ENCODE measurements at regions not wholly inside any gene's neighbourhood (a gene's known extent, or its start where the extent isn't known, plus 50 kb on each side); places are given as distances from the start of the nearest gene placed in this dataset.

DNA sequence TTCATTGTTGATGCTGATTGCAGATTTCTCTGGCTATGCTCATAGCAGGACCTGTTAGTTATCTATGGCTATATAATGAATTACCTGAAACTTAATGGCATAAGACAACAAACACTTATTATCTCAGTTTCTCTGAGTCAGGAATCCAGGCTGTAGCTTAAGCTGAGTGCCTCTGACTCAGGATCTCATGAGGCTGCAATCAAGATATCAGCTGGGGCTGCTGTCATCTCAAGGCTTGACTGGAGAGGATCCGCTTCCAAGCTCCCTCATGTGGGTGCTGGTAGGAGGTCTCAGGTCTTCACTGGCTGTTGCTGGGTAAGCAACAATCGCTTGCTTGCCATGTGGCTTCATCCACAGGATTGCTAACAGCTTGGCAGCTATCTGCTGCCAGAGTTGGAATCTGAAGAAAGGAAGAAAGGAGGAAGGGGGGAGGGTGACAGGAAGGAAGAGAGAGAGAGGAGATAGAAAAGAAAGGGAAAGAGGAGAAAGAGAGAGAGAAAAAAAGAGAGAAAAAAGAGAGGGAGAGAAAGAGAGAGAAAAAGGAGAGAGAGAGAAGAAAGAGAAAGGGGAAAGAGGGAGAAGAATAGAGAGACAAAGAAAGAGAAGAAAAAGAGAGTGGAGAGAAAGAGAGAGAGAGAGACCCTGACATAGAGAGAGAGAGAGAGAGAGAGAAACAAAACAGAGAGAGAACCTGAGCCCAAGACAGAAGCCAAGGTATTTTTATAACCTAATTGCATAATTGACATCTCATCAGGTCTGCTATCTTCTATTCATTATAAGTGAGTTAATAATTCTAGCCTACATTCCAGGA lies 579.0 kb upstream of the BTBD3 start:
- in situ Hi-C loops (cut with HindIII; ENCODE audit: low pct_ligation_motif_present, low pct_unique_long_range_greater_than_20kb, low sequenced_read_pairs), result no loop called here
- DNase-seq, result peak; percentile 5

DNA sequence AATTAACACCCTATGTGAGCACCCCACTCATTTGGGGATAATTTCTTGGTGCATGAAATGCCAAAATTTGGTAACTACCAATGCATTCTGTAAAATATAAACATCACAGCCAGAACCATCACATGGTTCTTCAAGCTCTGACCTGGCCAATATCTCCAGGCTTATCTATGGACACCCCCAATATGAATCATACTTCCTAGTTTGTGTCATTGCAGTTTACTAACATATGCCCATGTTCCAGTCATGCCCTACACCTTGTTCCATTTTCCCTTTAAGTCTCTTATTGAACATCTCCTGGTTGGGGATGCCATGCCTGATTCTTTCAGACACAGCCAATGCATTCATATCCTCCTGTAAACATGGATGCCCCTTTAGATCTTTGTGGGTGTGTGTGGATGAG lies 572.8 kb upstream of the BTBD3 start:
- in situ Hi-C loops (cut with HindIII; ENCODE audit: low pct_ligation_motif_present, low pct_unique_long_range_greater_than_20kb, low sequenced_read_pairs), result no loop called here
- DNase-seq, result no peak

GRCh38 chr20:11347738-11348137 lies 570.0 kb upstream of the BTBD3 start:
- DNase-seq, result no peak
- in situ Hi-C loops (cut with HindIII; ENCODE audit: low pct_ligation_motif_present, low pct_unique_long_range_greater_than_20kb, low sequenced_read_pairs), result no loop called here

DNA sequence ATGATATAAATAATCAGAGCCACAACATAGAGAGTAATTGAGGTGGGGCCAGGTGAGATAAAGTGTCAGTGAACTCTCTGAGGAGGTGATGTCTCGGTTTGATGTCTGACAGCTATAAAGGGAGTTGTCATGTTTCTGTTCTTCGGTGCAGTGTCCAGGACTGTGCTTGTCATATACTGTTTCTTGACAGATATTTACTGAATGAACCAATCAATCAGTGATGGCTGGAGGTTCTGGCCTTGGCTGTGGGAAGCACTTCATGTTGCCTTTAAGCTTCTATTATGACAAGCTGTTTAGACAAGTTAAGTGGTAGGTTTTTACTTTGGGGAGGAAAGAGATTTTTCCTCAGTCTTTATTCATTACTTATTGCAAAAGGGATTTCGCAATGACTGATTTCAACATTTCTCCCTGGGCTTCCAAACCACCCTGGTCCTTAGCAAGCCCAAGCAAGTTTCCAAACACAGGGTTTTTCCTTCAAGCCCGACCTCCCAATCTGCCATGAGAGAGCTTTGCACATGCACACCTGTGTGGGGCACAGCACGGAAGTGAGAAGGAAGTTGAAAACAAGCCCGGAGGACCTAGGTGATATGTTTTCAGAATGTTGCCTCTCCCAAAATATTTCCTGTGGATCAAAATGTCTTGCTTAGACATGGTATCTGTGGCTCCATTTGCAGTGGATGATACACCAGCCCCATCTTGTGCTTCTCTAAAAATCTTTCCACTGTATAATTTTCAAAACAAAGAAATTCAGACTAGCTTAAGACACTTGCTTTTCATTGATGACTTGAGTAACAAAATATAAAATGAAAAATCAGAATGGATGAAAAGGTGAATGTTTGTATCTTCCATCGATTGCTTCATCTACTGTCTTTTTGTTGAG lies 567.3 kb upstream of the BTBD3 start:
- DNase-seq, result no peak
- in situ Hi-C loops (cut with HindIII; ENCODE audit: low pct_ligation_motif_present, low pct_unique_long_range_greater_than_20kb, low sequenced_read_pairs), result no loop called here

GRCh38 chr20:11352041-11352440 lies 565.7 kb upstream of the BTBD3 start:
- no peak for DNase-seq
- in situ Hi-C loops (cut with HindIII; ENCODE audit: low pct_ligation_motif_present, low pct_unique_long_range_greater_than_20kb, low sequenced_read_pairs), result no loop called here

- DNase-seq, result no peak
- in situ Hi-C loops (cut with HindIII; ENCODE audit: low pct_ligation_motif_present, low pct_unique_long_range_greater_than_20kb, low sequenced_read_pairs), result no loop called here
These were observed 562.8 kb upstream of the BTBD3 start for GRCh38 chr20:11354846-11355245.

DNA sequence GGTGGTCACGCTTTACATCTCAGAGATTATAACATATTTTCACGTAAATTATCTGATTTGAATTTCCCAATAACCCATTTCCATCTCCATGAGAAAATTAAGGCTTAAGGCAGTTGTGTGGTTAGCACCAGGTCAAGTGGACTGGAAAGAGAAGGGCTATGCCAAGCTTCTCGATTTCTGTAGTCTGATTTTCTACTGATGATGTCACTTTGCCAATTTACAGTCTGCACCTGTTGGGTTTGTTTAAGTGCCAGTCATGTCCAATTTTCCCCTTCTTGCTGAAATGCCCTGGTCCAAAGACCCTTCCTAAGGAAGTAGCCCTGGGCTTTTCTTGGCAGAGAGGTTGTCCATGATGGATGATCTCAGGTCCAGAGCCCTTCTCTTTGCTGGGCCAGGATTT lies 562.3 kb upstream of the BTBD3 start:
- in situ Hi-C loops (cut with HindIII; ENCODE audit: low pct_ligation_motif_present, low pct_unique_long_range_greater_than_20kb, low sequenced_read_pairs), result no loop called here

DNA sequence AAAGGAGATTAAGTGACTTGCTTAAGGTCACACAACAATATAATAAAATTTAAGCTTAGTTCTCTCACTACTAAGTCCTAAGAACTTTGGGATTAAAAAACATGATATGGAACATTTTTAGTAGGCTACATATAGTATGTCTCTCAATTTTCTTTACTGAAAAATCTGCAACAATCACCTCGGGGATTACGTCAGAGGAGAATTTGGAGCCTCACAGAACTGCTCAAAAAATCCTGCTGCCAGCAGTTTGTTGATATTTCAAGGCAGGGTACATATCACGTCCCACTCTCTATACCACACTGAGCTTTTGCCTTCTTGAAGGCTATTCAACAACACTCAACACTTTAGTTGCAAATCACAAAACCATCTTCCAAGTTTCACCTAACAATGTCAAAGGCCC lies 561.6 kb upstream of the BTBD3 start:
- in situ Hi-C loops (cut with HindIII; ENCODE audit: low pct_ligation_motif_present, low pct_unique_long_range_greater_than_20kb, low sequenced_read_pairs), result no loop called here
- DNase-seq, result no peak

More for the DNA sequence above, 562.3 kb upstream of the BTBD3 start:
- no peak for DNase-seq

DNA sequence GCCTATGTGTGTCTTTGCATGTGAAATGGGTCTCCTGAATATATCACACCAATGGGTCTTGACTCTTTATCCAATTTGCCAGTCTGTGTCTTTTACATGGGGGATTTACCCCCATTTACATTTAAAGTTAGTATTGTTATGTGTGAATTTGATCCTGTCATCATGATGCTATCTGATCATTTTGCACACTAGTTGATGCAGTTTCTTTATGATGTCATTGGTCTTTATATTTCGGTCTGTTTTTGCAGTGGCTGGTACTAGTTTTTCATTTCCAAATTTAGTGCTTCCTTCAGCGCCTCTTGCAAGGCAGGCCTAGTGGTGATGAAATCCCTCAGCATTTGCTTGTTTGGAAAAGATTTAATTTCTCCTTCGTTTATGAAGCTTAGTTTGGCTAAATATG lies 555.2 kb upstream of the BTBD3 start:
- in situ Hi-C loops (cut with HindIII; ENCODE audit: low pct_ligation_motif_present, low pct_unique_long_range_greater_than_20kb, low sequenced_read_pairs), result no loop called here
- no peak for DNase-seq

DNA sequence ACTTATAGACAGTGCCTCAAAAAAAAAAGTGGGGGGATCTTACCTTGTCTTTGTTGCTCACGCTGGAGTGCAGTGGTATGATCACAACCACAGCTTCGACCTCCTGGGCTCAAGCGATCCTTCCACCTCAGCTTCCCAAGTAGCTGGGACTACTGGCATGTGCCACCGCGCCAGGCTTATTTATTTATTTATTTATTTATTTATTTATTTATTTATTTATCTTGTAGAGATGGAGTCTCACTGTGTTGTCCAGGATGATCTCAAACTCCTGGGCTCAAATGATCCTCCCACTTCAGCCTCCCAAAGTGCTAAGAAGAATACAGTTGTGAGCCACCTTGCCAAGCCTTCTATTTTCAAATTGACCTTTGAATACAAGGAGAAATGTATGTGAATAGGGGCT lies 553.0 kb upstream of the BTBD3 start:
- in situ Hi-C loops (cut with HindIII; ENCODE audit: low pct_ligation_motif_present, low pct_unique_long_range_greater_than_20kb, low sequenced_read_pairs), result no loop called here
- no peak for DNase-seq

DNA sequence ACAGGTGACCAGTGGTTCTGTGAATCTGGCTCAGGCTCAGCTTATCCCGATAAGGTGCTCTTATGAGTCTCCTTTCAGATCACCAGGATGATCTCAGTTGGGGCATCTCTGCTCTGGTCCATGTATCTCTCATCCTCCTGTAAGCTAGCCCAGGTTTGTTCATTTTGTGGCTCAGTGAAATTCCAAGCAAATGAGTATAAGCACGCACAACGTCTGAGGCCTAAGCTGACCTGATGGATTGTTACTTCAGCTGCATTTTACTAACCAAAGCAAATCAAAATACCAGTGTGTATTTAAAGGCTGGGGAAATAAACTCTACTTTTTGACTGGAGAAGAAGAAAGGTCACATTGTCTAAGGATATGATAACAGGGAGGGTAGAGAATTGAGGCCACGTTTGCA lies 551.0 kb upstream of the BTBD3 start:
- no peak for DNase-seq
- in situ Hi-C loops (cut with HindIII; ENCODE audit: low pct_ligation_motif_present, low pct_unique_long_range_greater_than_20kb, low sequenced_read_pairs), result no loop called here

DNA sequence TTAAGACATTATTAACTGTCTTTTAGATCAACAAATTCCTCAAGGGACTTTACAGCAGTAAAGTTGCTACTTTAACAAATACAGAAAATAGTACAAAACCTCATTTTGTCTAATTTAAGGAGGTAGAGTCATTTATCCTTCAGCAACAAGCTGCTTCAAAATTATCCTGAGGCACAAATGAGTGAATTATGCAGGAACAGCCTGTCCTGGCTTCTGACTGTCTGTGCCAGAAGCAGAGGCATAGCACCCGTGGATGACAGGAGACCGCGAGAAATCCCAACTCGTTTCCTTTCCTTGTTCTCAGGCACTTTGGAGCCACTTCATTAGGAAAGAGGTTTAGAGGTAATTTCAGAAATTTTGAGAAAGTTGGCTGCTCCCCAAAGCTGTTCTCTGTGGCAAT lies 549.2 kb upstream of the BTBD3 start:
- DNase-seq, result no peak
- in situ Hi-C loops (cut with HindIII; ENCODE audit: low pct_ligation_motif_present, low pct_unique_long_range_greater_than_20kb, low sequenced_read_pairs), result no loop called here

GRCh38 chr20:11368965-11369711 lies 548.6 kb upstream of the BTBD3 start:
- no peak for DNase-seq
- in situ Hi-C loops (cut with HindIII; ENCODE audit: low pct_ligation_motif_present, low pct_unique_long_range_greater_than_20kb, low sequenced_read_pairs), result no loop called here

DNA sequence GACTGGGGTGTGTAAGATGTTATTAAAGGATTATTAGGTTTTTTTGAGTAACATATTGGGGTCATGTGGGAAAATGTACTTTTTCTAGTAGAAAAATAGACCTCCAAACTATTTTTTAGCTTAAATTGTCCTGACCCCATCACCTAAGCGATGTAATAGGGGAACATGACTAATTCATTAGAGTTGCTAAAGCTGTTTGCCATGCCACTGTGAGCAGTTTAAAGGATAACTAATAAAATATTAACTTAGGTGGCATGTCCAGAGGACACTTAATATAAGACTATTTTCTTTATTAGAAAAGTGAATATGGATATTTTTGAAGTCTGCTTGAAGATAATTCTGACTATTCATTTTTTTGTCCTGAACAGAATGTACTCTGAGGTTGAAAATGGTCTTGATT lies 545.9 kb upstream of the BTBD3 start:
- DNase-seq, result no peak
- in situ Hi-C loops (cut with HindIII; ENCODE audit: low pct_ligation_motif_present, low pct_unique_long_range_greater_than_20kb, low sequenced_read_pairs), result no loop called here

DNA sequence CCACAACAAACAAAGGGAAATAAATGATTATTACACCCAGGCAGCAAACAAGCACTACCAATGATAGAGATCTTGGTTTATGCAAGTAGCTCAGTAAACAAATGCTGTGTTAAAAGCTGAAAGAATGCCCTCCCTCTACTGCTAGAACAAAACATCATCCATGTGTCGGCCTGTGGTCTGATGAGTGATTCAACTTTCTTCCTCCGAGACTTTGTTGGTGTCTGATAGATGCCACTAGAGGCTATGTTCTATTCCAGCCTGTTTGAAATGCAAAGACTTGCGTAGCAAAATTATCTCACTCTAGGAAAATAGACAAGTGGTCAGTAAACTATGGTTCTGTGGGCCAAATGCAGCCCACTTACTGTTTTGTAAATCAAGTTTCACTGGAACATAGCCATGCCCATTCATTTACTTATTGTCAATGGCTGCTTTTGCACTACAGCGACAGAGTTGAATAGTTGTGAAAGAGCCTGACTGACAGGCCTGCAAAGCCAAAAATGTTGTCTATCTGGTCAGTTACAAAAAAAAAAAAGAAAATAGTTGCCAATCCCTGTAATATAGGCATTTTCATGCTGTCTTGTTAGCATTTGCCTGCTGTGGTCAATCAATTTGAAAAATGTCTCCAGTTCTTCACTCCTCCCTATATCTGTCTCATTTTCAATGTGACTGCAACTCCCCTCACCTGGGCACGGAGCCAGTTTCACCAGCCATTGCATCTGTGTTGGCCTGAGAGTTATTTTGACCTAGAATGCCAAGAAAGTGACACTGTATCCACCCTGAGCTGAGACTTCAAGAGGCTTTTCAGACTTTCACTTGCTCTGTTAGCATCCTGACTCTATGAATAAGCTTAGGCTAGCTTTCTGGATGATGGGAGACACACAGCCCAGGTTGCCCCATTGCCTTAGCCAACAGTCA lies 544.6 kb upstream of the BTBD3 start:
- no peak for DNase-seq
- in situ Hi-C loops (cut with HindIII; ENCODE audit: low pct_ligation_motif_present, low pct_unique_long_range_greater_than_20kb, low sequenced_read_pairs), result no loop called here

- in situ Hi-C loops (cut with HindIII; ENCODE audit: low pct_ligation_motif_present, low pct_unique_long_range_greater_than_20kb, low sequenced_read_pairs), result no loop called here
These were observed 542.4 kb upstream of the BTBD3 start for GRCh38 chr20:11375335-11375734.

GRCh38 chr20:11375966-11376365 lies 541.7 kb upstream of the BTBD3 start:
- in situ Hi-C loops (cut with HindIII; ENCODE audit: low pct_ligation_motif_present, low pct_unique_long_range_greater_than_20kb, low sequenced_read_pairs), result no loop called here
- DNase-seq, result no peak

More at GRCh38 chr20:11375335-11375734, 542.4 kb upstream of the BTBD3 start:
- DNase-seq, result no peak

DNA sequence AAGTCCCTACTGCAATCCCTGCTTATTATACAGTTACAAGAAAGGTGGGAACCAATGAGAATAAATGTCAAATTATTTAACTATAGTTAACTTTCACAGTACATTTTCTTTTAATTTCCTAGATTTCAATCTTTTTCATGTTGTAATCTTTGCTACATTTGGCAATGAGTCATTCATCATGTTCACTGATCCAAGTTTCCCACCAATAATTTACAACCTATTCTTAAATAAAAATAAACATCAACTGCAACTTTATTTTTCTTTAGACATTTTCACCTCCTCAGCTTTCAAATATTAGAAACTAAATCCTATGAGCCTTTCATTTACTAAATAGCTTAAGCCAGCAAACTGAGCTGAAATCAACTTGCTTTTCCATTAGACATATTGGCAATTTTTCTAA lies 541.3 kb upstream of the BTBD3 start:
- in situ Hi-C loops (cut with HindIII; ENCODE audit: low pct_ligation_motif_present, low pct_unique_long_range_greater_than_20kb, low sequenced_read_pairs), result no loop called here
- DNase-seq, result no peak

Measured in ACHN (cell line).